Fibroblast of villous mesenchyme (primary cell): ENCODE measurements at regions not wholly inside any gene's neighbourhood (a gene's known extent, or its start where the extent isn't known, plus 50 kb on each side); places are given as distances from the start of the nearest gene placed in this dataset.
"Not testable (repeated sequence)": the region's sequence is repeated elsewhere in the genome, so short reads cannot be mapped to it uniquely, and the experiment has no call there.

ENCODE experiments used
- DNase-seq: peaks from one replicate; pipeline ENCODE4 v3.0.0-alpha.2; 2010; ENCODE audit warnings: low read depth
- H3K4me3 ChIP-seq: 2 replicates; pipeline ENCODE4 v1.5.1; 2011; ENCODE audit warnings: low read depth, mild to moderate bottlenecking, low read length
- CTCF ChIP-seq: IDR thresholded peaks from 2 replicates; pipeline ENCODE4 v1.5.1; 2012; ENCODE audit warnings: low read depth, mild to moderate bottlenecking, low read length; ENCODE audit not compliant: insufficient read depth

- no peak for TF ChIP-seq CTCF
- DNase-seq: no peak
- H3K4me3 ChIP-seq: no peak overlapping the region
Observed at GRCh38 chr4:138348055-138348454, 105.9 kb upstream of the SLC7A11 start.

GRCh38 chr4:138347561-138347960, 105.4 kb upstream of the SLC7A11 start:
- TF ChIP-seq CTCF: no peak
- no peak overlapping the region for H3K4me3 ChIP-seq
- no peak for DNase-seq

- DNase-seq: no peak
- no peak for TF ChIP-seq CTCF
- H3K4me3 ChIP-seq: no peak overlapping the region
Observed at GRCh38 chr4:138344851-138345250, 102.7 kb upstream of the SLC7A11 start.

- TF ChIP-seq CTCF: no peak
- no peak for DNase-seq
- no peak overlapping the region for H3K4me3 ChIP-seq
Observed at GRCh38 chr4:138344054-138344453, 101.9 kb upstream of the SLC7A11 start.

GRCh38 chr4:138341739-138342415, 99.7 kb upstream of the SLC7A11 start:
- DNase-seq: no peak
- H3K4me3 ChIP-seq: no peak overlapping the region
- no peak for TF ChIP-seq CTCF

GRCh38 chr4:138338840-138339239, 96.7 kb upstream of the SLC7A11 start:
- no peak for TF ChIP-seq CTCF
- DNase-seq: no peak
- no peak overlapping the region for H3K4me3 ChIP-seq

- not testable (repeated sequence) for H3K4me3 ChIP-seq, DNase-seq
Observed at GRCh38 chr4:138338222-138338621, 96.1 kb upstream of the SLC7A11 start.
